ENCODE measurements at regions not wholly inside any gene's neighbourhood (a gene's known extent, or its start where the extent isn't known, plus 50 kb on each side); places are given as distances from the start of the nearest gene placed in this dataset.
"Not testable (repeated sequence)": the region's sequence is repeated elsewhere in the genome, so short reads cannot be mapped to it uniquely, and the experiment has no call there.

- DNase-seq (ENCODE audit: low read depth in 2 of 2): no peak
These were observed 225.0 kb downstream of the CYP26B1 start for GRCh38 chr2:71922499-71923142.

GRCh38 chr2:71922091-71922490, 225.6 kb downstream of the CYP26B1 start:
- no peak for DNase-seq (ENCODE audit: low read depth in 2 of 2)

DNA sequence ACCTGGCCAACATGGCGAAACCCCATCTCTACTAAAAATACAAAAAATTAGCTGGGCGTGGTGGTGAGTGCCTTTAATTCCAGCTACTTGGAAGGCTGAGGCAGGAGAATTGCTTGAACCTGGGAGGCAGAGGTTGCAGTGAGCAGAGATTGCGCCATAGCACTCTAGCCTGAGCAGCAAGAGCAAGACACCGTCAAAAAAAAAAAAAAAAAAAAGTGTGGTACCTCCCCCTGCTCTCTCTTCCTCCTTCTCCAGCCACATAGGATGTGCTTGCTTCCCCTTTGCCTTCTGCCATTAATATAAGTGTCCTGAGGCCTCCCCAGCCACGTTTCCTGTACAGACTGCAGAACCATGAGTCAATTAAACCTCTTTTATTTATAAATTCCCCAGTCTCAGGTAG, 226.8 kb downstream of the CYP26B1 start:
- DNase-seq (ENCODE audit: low read depth in 2 of 2): not testable (repeated sequence)

DNA sequence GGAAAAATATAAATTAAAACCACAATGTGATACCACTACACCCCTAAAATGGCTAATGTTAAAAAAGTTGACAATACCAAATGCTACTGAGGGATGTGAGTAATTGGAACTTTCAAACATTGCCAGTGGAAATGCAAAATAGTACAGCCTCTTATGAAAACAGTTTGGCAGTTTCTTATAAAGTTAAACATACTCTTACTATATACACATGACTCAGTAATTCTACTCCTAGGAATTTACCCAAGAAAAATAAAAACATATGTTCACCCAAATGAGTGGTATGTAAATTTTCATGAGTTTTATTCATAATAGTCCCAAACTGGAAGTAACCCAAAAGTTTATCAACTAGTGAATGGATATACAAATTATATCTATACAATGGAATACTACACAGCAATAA, 228.0 kb downstream of the CYP26B1 start:
- no peak for DNase-seq (ENCODE audit: low read depth in 2 of 2)

- no peak for DNase-seq (ENCODE audit: low read depth in 2 of 2)
These were observed 237.4 kb downstream of the CYP26B1 start for GRCh38 chr2:71910277-71910676.

GRCh38 chr2:71908798-71909197, 238.9 kb downstream of the CYP26B1 start:
- no peak for DNase-seq (ENCODE audit: low read depth in 2 of 2)

GRCh38 chr2:71907503-71907902, 240.2 kb downstream of the CYP26B1 start:
- DNase-seq (ENCODE audit: low read depth in 2 of 2): no peak

DNA sequence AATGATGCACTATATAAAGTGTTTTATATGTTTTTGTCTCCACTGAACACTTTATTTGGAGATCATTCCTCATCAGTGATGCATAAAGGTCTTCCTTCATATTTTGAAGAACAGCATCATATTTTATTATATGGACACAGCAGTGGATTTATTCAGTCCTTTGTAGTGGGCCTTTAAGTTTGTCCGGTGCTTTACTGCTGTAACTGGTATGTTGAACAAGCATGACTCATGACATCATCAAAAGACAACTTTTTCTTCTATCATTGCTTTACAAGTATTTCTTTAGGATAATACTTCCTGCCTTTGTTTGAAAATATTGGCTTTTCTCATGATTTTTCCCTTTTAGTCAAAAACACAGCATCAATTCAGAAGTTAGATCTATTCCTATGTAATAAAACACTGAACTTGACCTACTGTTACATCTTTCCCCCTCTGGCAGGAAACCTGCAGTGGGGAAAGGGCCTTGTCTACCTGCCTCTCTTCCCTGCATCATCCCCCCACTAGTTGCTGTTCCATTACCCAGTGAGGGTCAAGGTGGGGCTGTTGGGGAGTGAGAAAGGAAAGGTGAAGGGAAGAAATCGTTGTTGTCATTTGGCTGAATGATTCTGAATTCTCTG, 241.2 kb downstream of the CYP26B1 start:
- DNase-seq (ENCODE audit: low read depth in 2 of 2): no peak

DNA sequence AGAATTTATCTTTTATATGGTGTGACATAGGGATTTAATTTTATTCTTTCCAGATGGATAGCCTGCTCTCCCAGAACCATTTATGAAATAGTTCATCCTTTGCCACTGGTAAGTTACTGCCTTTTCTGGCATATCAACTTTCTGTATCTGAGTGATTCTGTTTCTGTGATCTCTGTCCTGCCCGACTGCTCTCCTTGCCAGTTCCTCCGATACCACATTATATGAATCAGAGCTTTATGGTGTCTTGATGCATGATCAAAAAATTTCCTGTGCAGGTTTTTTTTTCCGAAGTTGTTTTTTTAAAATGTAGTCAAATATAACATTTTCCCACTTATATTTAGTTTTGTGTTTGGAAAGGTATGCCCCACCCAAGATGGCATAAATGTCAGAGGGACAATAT, 242.5 kb downstream of the CYP26B1 start:
- DNase-seq (ENCODE audit: low read depth in 2 of 2): no peak

DNA sequence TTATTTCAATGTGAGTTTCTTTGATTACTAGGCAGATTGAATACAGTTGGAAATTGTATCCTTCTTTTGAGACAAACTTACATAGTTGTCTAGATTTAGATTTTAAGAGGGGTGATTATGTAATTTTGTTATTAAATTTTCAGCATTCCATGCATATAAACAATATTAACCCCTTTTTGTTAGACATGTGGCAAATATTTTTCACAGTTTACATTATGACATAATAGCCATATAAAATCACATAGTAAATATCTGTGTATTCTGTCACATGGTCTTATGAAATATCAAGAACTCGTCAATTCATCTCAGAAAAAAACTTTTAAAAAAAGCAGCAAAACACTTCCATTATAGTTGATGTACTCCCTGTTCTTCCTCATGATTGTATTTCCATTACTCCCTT, 243.8 kb downstream of the CYP26B1 start:
- no peak for DNase-seq (ENCODE audit: low read depth in 2 of 2)

DNA sequence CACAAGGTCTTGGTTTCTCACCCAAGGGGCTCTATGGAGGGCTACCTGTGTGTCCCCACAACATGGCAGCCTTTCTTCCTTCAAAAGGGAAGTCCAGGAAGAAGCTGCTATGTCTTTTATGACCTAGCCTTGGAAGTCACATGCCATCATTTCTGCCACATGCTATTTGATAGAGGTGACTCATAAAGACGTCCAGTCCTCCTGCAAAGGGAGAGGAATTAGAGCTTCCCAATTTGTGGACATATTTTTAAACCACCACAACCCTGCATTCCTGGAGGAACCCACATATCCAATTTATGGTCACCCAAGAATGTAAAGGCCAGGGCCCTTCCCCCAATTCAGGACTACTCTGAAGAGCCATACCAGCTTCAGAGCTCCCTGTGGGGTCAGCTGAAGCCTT, 246.2 kb downstream of the CYP26B1 start:
- DNase-seq (ENCODE audit: low read depth in 2 of 2): no peak

DNA sequence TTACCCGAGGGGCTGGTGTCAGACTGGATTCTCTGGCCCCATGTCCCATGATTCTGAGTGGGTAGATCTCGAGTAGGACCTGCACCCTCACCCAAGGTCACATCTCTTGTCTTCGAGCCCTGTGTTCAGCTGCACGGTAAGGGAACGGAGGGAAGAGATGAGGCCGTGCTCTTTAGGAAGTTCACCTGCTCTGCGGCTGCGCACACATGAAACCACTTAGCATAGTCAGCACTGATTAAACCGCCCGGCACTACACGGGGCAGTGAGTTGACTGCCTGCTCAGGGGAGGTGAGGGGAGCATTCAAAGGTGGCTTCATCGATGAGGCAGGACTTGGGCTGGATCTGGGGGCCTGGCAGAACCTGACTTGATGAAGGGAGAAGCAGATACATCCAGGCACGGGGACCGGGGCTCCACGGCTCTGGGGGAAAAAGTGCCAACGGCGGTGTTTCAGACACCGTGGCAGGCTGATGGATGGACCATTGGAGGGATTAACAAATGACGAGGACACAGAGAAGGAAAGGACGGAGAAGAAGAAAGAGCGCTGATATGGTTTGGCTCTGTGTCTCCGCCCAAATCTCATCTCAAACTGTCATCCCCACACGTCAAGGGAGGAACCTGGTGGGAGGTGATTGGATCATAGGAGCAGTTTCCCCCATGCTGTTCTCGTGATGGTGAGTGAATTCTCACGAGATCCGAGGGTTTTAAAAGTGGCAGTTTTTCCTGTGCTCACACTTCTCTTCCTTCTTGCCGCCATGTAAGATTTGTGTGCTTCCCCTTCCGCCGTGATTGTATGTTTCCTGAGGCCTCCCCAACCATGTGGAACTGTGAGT, 248.6 kb downstream of the CYP26B1 start:
- no peak for DNase-seq (ENCODE audit: low read depth in 2 of 2)

GRCh38 chr2:71898375-71898774, 249.3 kb downstream of the CYP26B1 start:
- no peak for DNase-seq (ENCODE audit: low read depth in 2 of 2)

GRCh38 chr2:71897836-71898235, 249.8 kb downstream of the CYP26B1 start:
- no peak for DNase-seq (ENCODE audit: low read depth in 2 of 2)

GRCh38 chr2:71897137-71897480, 250.6 kb downstream of the CYP26B1 start:
- DNase-seq (ENCODE audit: low read depth in 2 of 2): no peak

DNA sequence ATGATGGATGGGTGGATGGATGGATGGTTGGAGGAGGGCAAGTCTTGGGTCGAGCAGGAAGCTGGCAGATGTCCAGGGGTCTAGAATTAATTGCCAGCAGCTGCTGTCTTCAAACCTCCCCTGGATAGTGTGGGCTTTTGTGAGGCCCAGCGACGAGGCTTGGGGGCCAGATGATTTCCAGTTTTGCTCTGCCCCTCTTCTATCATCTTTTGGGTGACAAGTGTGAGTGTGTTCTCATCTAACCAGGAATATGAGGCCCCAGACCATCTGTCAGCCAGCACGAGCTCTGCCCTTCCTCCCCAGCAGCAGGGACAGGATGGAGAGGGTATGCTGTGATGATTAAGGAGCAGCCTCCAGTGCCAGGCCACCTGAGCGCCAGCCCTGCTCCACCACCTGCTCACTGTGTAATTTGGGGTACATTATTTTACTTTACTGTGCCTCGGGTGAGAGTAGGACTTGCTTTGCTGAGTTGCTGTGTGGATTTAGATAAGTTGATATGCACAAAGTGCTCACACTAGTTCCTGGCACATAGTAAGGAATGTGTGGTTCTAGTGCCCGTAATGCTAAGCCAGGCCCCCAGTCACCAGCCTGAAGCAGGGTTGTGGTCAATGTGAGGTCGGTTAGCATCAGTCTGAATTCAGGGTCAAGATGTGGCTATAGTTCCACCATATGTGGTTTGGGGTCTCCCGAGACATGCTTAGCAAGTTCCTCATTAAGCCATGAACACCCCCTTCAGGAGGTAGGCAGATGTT, 251.1 kb downstream of the CYP26B1 start:
- DNase-seq (ENCODE audit: low read depth in 2 of 2): no peak

DNA sequence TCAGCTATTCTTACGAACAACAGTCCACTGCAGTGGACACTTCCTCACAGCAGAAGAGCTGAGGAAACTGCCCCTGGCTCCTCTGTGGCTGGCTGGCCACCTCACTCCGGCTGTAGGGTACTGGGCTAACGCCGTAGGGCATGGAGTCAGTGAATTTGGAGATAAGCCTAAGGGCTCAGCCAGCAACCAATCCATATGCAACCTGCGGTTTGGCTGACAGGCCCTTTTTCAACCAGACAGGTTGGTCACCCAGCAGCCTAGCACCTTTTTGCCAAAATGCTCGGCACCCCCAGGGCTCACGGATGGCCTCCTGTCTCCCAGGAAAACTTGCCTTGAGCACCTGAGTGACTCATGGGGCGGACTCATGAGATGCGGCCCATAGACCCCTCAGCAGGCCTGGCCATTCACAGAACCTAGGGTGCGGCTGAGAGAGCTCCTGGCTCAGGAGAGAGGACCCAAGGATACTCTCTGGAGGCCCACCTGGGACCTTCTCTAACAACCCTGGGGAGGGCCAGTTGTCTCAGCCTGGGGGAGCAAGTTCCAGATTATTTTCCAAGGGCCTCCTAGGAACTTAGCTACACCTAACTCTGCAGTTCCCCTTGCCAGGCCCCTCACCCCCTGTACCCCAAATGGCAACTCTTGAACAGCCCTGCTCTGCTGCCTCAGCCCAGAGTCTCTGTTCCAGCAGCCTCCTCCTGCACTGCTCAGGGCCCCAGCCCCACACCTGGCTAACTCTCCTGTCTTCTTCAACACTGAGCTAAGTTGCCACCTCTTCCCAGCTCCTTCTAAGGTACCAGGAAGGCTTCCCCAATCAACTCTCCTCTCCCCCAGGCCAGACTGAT, 252.1 kb downstream of the CYP26B1 start:
- DNase-seq (ENCODE audit: low read depth in 2 of 2): no peak

- no peak for DNase-seq (ENCODE audit: low read depth in 2 of 2)
These were observed 253.4 kb downstream of the CYP26B1 start for GRCh38 chr2:71894261-71894660.

DNA sequence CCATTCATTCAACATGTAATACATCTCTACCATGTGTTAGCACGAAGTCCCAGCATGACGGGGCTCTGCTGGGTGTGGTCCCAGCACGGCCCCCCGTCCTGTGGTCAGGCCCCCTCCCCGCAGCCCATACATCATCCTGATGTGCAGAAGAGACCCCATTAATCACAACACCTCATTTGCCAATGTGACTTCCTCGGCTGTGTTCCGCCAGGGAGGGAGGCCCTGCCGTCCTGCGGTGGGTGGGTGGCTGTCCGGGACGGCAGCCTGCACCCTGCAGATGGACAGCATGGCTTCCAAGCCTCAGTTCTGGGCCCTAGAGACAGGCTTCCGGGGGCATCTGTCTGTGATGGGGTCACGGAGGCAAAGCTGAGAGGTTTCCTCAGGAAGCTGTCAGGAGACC, 254.0 kb downstream of the CYP26B1 start:
- DNase-seq (ENCODE audit: low read depth in 2 of 2): no peak

- DNase-seq (ENCODE audit: low read depth in 2 of 2): no peak
These were observed 254.8 kb downstream of the CYP26B1 start for GRCh38 chr2:71892896-71893295.

DNA sequence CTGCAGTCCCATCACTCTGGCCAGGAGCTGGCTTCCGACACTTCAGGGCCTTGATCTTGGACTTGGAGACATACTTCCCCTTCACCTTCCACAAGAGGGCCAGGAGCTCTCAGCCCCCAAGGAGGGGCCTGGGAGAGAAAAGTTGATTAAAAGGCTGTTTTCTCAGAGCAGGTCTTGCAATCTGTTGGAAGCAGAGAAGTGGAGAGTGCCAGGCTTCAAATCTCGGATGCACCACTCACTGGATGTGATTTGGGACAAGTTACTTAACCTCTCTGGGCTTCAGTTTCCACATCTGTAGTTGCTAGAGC, 255.3 kb downstream of the CYP26B1 start:
- no peak for DNase-seq (ENCODE audit: low read depth in 2 of 2)

Data from stimulated activated CD8-positive, alpha-beta memory T cell treated with anti-CD3 and anti-CD28 coated beads, Interleukin-7, amount 100 ng/mL, for 1 hour (primary cell).